ENCODE measurements at regions not wholly inside any gene's neighbourhood (a gene's known extent, or its start where the extent isn't known, plus 50 kb on each side); places are given as distances from the start of the nearest gene placed in this dataset.

DNA sequence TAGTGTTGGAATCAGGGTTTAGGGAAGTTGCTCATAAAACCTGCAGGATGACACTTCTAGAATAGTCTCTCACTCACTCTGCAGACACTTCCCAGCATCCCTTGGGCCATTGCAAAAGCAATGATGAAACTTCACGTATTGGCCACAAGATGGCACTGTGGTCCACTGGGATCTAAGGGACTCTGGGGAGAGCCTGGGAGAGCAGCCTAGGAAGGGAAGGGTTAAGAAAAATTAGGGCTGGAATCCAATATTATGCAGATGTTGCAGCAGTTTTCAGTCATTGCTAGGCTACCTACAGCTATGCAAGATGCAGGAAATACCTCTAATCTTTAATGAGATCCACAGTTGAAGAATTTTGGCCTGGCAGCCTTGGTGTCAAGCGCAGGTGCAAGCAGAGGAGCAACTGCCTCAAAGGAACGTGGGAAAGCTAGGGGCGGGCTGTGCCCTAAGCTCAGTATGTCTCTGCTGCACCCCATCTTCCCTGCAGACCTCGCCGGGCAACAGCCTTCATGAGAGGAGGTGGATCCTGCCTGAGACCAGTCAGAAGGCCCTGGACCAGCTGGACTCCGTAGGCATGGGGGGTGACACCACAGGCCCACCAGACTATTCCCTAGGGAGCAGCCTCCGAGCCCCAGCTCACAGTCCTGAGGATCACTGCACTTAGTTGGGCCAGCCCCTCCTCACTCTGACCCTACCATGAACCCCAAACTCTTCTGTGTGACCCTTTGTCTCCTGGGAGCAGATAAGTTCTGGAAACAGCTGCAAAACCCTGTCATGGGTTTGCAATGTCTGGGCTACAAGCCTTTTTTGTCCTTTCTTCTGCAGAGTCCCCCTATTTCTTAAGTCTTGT, 127.9 kb upstream of the PRSS58 start:
- peak; percentile 61 for DNase-seq

DNA sequence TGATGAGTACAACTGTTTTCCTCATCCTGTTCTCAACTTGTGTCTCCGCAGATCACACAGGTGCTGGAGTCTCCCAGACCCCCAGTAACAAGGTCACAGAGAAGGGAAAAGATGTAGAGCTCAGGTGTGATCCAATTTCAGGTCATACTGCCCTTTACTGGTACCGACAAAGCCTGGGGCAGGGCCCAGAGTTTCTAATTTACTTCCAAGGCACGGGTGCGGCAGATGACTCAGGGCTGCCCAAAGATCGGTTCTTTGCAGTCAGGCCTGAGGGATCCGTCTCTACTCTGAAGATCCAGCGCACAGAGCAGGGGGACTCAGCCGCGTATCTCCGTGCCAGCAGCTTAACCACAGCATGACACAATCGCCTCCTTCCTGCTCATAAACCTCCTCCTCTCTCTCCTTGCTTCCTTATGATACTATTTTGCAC, 126.7 kb upstream of the PRSS58 start:
- peak; percentile 61 for DNase-seq

DNA sequence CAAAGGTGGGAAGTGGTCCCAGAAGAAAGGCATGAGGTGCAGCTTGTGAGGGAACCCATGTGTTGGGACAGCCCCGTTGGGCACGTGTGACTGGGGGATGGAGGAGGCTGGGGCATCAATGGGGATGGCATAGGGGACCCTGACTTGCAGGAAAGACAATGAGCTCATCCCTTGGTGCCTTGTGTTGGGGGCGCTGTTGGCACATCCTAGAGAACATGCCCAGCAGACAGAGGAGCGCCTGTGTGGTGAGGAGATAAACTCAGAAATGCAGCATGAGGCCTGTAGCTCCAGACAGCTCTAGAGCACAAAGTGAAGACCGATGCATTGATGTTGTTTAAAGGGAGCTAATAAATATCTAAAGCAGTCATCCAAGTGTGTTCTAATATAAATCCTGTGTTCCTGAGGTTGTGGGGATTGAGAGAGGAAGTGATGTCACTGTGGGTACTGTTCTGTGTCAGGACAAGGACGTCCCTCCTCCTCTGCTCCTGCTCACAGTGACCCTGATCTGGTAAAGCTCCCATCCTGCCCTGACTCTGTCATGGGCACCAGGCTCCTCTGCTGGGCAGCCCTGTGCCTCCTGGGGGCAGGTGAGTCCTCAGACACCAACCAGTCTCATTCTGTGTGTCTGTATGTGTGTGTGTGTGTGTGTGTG, 126.1 kb upstream of the PRSS58 start:
- peak; percentile 44 for DNase-seq

DNA sequence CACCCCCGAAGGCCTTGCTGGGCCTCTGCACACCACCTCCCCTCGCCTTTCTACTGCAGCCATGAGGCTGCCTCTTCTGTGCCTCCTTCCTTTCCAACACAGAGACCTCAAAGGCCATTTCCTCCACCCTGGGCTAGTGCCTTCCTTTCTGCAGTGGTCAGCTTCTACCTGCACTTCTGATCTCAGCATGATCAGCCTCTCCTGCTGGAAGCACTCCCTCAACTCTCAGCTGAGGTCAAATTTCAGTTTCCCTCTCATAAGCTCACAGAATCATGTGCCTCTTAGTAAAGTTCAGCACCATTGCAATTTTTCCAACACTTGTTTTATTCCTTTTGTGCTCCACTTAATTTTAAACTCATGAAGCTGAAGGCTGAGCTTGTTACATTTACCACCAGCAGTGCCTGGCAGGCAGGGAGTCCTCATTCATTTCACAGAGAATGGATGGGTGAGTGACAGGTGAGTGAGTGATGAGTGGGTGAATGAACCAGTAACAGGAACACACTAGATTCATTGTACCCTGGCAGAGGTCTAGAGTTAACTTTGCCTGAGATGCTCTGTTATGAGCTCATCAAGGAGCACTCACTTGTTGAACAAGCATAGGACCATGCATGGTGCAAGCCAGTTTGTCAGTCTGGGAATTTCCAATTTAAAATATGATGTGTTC, 124.0 kb upstream of the PRSS58 start:
- DNase-seq = no peak

DNA sequence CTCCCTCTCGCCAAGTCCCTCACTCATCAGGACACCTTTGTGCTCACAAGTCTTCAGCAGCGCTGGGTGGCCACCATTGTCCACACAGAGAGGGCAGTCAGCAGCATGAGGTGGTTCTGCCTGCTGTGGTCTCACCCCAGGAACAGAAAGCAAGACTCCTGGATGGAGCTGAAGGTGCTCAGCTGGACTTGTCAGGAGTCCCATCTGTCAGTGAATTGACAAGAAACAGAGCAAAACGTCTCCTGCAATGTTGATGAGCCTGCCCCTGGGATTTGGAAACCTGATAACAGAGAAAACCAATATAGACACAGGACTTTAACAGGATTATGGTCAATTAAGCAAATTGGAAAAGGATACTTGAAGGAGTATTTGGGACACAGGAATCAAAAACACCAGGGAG, 122.2 kb upstream of the PRSS58 start:
- no peak for DNase-seq

DNA sequence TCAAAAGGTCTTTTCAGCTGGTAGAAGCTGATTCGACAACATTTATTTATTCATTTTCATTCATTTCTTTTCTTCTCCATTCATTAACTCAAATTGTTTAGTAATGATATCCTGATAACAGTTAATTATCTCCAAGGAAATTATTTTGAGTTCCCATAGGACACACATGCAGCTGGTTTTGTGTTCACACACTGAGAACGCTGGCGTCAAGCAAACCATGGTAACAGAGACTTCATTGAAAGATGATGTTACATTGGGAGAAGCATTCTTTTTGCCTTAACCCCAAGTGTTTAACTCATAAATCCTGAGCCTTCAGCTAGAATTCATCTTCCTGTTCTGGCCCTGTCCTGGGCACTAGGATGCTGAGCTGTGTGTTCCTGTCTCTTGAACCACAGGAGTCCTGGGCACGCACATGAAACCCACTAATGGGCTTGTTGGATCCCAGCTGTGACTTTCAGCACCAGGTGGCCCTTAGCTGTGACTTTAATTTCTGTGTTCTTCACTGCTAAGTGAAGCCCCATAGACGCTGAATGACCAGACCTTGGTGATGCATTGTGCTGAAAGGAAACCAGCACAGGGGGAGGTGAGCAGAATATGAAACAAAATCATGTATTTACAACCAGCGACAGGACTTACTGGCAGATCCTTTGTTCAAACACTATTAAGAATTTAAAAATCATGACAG, 121.5 kb upstream of the PRSS58 start:
- no peak for DNase-seq

DNA sequence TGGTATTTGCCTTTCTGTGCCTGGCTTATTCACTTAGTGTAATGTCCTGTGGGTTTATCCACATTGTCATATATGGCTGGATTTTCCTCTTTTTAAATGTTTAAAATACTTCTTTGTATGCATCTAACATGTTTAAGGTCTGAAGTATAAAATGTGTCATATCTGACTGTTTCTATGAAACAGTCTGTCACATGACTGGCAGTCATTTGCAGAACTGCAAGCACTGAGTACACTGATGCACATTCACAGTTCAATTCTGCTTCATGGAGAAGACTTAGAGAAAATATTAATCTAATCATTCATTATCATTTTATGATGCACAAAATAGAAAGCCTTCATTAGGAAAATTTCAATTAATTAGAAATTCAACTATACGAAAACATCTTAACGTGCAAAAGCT, 119.7 kb upstream of the PRSS58 start:
- no peak for DNase-seq

DNA sequence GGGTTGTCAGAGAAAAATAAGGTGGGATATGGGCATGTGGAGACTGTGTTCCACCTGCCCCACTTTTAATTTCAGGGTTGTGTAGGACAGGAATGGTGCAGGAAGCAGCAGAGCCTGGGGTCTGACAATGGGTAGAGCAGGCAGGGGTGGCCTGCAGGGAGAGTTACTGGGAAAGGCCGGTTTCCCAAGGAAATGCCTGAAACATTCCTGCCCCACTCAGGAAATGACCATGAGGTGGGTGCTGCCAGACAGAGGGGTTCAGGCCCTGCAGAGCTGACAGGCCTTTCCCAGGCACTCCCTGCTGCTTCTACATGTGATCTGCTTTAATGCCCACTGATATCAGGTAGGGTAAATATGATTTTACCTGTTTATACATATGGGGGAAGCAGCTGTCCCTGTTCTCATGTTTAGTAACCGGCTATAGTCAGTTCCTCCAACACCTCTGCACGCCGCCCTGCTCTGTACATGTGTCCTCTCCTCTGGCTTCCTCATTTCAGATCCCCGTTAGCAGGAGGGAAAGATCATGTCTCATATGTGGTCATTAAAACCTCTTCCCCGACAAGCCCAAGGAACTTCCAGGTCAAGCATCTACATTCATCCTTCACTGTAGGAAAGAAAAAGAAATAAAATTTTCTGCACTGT, 118.6 kb upstream of the PRSS58 start:
- no peak for DNase-seq

DNA sequence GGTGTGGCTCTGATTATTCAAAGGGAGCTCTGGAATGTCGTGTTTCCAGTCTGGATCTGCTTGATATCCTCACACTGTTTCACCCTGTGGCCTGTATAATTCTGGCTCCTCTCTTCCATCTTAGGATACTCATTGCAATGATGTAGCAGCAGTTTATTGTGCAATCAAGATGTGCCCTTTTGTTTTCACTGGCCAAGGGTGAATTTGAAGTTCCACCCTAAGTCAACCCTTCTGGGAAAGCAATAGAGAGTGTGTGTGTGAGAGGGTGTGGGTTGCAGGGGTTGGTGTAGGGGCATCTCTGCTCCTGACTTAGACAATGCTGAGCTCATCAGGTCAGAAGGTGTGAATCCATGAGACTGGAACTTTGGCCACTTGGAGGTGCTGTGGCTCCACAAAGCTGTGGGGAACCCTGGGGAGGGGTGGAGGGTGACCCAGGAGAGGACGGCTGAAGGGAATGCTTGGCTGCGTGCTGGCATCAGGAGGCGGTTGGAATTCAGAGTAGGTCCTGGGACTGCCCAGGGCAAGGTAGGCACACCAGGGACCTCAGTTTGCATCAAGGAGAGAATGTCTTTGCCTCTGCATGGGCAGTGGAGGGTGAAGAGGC, 118.0 kb upstream of the PRSS58 start:
- no peak for DNase-seq

DNA sequence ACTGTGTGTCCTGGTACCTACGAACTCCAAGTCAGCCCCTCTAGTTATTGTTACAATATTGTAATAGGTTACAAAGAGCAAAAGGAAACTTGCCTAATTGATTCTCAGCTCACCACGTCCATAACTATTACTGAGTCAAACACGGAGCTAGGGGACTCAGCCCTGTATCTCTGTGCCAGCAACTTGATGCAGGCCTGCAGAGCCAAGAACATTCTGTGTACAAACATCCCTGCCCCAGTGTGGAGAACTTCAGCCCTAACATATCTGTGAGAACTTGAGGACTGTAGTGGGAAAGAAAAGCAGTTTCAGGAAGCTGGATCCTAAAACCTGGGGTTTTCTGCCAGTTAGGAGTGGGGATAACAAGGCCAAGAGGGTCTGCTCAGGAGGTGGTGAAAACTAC, 114.9 kb upstream of the PRSS58 start:
- no peak for DNase-seq

DNA sequence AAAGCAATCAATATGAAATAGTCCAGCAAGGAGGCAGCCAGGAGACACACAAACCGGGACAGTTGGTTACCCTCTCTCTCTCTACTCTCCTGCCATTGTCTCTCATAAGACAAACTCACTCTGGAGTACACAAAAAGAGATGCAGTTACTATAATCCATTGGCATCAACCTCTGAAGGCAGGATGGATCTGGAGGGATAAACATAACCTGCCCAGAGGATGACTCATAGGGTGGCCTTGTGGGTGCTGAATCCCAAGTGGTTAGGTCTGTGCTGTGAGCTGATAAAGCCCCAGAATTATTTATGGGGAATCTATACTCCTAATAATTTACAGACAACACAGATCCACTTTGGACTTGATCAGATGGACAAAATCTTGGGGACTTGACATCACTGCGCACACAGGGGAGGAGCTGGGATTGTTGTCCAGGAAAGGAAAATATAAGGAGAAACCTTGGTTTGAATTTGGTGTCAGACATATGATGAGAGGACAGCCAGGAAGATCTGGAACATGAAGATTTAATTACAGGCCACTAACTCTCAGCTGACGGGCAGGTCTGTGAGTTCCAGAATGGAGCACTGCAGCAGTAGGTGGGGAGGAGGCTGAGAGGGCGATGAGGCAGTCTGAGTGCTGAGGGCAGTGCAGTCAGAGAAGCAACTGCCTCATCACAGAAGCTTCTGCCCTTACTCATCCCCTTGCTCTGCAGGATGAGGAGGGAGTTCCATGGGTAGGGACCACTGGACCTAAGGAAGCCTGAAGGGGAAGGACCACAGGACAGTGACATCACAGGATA, 113.9 kb upstream of the PRSS58 start:
- DNase-seq = no peak

DNA sequence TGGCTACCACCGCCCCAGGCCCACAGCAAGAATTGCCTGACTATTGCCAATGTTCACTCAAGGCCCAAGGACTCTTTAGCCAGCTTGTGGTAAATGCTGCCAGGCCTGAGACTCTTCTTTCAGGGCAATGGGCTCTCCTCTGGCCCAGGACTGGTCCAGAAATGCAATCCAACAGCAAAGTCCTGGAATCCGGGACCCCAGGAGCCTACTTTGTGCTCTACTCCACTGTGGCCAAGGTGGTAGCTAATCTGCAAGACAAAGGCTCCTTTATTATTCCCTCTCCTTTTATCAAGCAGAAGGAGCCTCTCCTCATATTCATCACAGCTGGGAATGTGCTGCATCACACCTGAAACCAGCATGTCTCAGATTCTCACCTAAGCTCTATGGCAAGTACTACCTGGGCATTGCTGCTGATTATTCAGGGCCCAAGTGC, 107.6 kb upstream of the PRSS58 start:
- no peak for DNase-seq

DNA sequence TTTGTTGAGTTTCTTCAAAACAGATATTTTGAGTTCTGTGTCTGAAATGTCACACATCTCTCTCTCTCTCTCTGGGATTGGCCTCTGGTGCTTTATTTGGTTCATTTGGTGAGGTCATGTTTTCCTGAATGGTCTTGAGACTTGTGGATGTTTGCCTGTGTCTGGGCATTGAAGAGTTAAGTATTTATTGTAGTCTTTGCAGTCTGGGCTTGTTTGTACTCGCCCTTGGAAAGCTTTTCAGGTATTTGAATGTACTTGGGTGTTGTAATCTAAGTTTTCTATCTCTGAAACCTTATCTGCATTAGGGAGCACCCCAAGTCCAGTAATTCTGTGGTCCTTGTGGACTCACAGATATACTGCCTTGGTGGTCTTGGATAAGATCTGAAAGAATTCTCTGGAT, 106.7 kb upstream of the PRSS58 start:
- DNase-seq = no peak

DNA sequence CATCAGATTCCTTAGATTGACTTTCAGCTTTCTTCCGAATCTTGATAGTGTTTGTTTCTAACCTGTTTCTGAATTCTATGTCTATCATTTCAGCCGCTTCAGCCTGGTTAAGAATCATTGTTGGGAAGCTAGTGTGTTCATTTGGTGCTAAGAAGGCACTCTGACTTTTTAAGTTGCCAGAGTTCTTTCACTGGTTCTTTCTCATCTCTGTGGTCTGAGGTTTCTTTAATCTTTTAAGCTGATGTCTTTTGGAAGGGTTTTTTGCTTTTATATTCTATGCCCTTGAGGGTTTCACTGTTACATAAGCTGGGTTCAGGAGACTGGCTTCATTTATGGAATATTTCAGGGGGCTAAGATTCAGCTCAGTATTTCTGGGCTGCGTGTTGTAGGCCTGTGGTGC, 104.5 kb upstream of the PRSS58 start:
- DNase-seq = no peak

DNA sequence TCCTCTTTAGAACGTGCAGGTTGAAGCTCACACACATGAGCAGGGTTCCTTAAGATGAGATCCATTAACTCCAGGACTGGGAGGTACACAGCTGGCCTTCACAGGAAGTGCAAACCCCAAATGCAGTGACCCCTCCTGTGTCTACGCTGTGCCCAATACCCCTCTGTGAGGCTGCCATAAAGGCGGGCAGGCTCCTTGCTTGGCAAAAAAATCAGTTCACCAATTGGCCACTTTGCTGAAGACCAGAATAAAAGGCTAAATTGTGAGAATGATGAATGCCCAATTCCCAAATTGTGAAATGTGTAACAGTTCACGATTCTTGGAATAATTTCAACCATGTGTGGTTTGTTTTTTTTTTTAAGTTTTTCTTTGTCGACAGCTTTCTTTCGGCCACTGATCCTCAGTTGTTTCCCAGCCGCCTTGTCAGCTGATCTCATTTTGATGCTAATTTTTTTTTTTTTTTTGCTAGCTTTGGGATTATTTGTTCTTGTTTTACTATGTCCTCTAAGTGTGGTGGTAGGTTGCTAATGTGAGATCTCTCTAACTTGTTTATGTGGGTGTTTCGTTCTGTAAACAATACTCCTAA, 101.9 kb upstream of the PRSS58 start:
- DNase-seq = no peak

DNA sequence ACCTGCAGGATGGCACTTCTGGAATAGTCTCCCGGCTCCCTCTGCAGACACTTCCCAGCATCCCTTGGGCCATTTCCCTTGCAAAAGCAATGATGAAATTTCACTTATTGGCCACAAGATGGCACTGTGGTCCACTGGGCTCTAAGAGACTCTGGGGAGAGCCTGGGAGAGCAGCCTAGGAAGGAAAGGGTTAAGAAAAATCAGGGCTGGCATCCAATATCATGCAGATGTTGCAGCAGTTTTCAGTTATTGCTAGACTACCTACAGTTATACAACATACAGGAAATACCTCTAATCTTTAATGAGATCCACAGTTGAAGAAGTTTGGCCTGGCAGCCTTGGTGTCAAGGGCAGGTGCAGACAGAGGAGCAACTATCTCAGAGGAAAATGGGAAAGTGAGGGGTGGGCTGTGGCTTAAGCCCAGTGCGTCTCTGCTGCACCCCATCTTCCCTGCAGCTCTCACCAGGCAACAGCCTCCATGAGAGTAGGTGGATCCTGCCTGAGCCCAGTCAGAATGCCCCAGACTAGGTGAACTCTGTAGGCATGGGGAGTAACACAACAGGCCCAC, 100.2 kb upstream of the PRSS58 start:
- DNase-seq = peak; percentile 42

DNA sequence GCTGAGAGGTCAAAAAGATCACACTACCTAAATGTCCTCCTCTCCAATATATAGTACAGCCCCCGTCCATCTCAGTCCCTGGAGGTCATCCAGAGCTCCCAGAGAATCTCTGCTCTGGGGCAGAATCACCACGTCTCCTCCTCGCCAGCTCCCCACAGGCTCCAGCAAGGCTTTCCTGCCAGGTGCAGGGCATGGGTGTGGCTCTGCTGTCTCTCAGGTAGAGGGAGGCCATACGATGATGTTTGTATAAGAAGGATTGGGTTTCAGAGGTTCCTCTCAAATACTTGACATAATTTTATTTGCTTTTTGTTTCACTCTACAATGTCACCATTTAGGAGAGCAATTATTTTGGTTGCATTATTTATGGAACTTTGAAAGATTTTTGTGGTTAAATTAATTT, 98.3 kb upstream of the PRSS58 start:
- no peak for DNase-seq

DNA sequence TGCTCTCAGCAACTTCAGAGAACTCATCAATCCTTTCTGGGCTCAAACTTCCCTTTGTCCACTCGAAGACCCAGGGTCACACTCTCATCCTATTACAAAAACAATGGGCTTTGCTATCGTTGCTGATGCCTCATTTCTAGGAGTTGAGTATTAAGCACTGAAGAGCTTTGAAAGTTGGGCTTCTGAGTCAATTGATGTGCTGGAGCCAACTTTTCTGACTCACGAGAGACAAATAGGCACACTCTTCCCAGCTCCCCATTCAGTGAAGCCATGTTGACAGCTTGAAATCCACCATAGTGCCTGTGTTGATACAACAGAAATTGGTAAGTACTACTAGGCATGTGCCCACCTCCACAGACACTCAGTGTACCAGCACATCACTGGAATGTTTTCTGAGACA, 97.5 kb upstream of the PRSS58 start:
- DNase-seq = no peak

DNA sequence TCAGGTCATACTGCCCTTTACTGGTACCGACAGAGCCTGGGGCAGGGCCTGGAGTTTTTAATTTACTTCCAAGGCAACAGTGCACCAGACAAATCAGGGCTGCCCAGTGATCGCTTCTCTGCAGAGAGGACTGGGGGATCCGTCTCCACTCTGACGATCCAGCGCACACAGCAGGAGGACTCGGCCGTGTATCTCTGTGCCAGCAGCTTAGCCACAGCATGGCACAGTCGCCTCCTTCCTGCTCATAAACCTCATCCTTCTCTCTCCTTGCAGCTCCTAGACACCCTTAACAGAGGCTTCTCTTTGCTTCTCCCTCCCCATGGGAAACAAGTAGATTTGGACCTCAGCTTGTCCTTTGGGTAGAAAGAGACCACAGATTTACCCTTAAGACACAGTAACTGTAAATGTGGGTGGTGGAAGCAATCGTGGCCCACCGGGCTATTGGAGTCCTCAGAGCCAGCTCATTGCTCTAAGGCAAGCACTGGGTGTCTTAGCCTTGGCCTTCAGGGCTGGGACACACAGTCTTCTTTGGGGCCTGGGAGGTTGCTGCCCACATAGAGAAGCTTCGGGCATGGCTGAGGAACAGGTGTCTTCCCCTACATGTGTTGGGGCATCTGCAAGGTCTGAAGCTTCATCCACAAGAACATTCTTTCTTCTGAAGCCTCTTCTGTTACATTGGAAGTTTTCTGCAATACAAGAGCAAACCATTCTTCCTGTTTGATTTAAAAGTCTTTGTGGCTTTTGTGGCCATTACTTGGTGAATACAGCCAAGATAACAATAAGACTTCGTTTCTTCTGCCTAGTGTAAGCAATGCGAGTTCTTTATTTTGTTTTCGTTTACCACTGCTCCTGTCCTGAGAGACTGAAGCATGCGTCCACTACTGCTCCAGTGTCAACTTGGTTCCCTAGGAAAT, 95.5 kb upstream of the PRSS58 start:
- no peak for DNase-seq

DNA sequence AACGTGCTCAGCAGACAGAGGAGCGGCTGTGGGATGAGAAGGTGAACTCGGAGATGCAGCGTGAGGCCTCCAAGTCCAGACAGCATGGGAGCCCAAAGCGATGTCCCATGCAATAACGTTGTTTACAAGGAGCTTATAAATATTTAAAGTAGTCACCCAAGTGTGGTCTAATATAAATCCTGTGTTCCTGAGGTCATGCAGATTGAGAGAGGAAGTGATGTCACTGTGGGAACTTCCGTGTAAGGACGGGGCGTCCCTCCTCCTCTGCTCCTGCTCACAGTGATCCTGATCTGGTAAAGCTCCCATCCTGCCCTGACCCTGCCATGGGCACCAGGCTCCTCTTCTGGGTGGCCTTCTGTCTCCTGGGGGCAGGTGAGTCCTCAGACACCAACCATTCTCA, 94.7 kb upstream of the PRSS58 start:
- DNase-seq = no peak

Measured in stimulated activated CD8-positive, alpha-beta memory T cell treated with anti-CD3 and anti-CD28 coated beads, Interleukin-4, amount 100 ng/mL, for 48 hours (primary cell).